NCI-H524 treated with DMSO at 0.1 percent for 48 hours (cell line): ENCODE measurements at regions not wholly inside any gene's neighbourhood (a gene's known extent, or its start where the extent isn't known, plus 50 kb on each side); places are given as distances from the start of the nearest gene placed in this dataset.

Source experiments
- DNase-seq: peaks from one replicate; lab custom pipeline; 2025; lab: John Stamatoyannopoulos, UW

- no peak for DNase-seq
These were observed 115.7 kb upstream of the P2RY1 start for GRCh38 chr3:152719264-152719663.

DNA sequence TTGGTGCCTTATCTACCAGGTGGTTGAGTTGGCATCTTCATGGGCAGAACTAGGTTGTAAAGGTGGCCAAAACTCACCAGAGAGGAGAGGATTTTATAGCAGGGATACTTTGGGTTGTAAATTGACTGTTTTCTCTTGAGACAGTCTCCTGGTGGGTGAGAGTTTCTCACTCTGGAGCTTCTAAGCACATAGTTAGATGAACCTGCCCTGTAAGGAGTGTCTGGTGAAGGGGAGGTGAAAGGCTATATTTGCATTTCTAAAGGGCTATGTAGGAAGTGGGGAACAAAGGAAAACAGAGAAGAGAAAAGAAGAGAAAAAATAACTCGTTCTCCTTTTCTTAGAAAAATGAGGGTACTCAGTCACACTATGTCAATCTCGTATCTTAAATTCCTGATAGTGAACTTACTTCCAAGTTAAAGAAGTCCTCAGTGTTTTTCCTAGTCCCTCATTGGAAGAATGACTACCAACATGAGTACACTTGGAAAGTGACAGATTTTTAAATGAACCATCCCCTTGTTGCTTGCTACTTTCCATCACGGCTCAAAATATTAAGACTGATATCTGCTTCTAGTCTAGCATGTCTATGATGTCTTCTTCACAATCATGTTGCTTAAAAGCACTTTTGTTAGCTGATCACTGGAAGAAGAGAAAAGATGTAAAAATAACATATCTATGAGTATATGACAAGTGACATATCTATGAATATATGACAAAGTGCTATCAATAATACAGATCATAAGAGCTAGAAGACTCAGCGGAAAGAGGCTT lies 113.8 kb upstream of the P2RY1 start:
- no peak for DNase-seq

DNA sequence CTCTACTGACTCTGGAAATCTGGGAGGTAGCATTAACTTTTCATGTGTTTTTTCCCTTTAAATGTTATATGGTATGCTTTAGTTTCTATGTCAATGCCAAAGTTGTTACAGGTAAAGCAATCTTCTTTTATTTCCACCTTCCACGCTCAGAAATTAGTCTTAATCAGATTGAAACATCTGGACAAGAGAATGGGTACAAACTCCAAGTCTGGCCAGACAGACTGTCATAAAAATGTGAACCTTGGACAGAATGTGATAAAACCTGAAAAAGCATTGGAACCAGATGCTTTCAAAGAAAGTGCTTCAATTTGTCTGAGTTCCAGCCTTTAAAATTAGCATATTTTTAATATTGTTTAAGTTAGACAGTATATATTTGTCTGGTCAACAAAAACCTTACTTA lies 110.7 kb upstream of the P2RY1 start:
- no peak for DNase-seq

DNA sequence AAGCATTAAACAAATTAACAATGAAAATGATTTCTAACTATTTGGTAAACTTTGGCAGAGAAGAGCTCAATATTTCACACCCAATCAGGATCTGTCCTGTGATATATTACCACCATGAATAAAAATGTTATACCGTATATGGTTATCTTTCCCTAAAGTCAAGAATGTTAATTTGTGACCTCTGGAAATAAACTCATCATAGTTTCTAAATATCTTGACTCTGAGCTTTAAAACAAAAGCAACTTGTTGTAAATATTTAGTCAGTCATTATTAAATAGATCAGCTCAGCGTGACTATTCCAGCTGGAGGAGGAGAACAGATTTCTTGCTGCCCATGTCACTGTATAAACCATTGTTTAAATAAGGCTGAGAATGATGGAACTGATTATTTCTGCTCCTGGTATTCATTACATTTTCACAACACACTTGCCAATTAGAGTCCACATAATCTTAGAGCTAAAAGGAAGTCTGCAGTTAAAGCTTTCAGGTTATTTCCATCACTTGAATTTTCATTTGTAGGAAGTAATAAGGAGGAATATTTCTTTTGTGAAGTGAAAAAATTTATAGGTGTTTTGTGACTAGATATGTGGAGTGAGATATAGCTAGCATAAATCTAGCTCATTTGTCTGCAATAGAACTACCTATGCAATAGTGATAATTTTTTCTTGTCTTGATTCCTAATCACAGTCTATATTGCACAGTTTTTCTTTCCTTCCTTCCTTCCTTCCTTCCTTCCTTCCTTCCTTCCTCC lies 106.5 kb upstream of the P2RY1 start:
- DNase-seq = no peak

DNA sequence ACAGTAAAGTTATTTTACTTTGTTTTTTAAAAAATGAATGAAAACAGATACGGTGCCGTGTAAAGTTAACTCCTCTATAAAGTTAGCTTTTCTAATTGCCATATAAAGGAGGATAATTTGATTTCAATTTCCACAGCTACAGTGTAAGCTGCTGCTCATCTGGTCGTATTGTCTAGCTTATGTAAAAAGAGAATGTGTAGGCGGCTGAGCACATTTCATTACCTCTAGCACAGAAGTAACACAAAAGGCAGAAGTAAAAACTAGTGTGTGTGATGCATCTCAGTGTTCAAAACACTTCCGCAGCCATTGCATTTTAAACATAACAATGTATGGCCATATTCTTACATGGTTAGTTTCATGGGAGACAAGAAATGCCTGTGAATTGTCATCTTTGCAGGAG lies 105.0 kb upstream of the P2RY1 start:
- DNase-seq = no peak

- DNase-seq = no peak
These were observed 103.4 kb upstream of the P2RY1 start for GRCh38 chr3:152731511-152731910.

DNA sequence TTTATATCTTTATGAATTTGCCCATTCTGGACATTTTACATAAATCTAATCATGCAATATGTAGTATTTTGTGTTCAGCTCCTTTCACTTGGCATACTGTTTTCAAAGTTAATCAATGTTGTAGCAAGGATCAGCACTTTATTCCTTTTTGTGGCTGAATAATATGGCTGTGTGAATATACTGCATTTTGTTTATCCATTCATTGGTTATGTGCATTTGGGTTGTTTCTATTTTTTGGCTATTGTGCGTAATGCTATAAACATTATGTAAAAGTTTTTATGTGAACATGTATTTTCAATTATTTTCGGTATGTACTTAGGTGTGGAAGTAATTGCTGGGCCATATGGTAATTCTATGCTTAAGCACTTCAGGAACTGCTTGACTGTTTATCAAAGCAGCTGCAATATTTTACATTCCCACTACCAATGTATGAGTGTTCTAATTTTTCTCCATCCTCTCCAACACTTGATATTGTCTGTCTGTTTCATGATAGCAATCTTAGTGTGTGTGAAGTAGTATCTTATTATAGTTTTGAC lies 101.3 kb upstream of the P2RY1 start:
- no peak for DNase-seq

DNA sequence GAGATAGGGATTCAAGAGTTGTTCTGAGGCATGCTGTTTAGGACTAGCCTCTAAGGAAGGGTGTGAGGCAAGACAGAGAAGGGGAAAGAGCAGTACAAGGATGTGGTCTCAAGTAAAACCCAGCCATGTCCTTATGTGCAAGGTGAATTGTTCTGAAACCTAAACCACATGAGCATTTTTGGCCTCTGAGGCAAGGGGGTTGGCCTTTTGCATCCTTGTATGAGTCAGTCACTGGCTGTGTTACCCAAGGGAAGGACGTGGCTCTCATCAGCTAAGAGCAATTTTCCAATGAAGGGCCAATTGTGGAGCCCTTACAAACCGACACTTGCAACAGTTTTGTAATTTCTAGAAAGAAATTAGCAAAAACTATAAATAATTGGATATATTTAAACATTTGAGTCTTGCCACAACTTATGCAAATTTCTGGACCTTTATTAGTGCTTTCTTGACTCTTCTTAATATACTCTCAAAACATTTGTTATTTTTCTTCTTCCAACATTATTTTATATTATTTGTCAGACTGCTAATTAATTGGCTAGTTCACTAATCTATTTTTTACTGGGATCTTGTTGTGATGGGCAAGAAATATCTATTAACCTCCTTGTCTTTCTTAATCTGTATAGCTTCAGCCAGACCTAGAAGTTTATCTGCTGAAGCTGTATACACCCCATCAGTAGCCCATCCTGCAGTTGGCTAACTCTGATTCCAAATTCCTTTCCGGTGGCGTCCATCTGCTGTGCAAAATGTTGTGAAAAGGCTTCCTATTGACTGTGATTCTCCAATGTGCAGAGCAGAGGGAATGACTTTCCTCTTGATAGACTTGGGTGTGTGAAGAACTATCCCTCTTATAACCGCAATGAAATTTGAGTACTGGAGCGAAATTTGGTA lies 97.7 kb upstream of the P2RY1 start:
- no peak for DNase-seq

- DNase-seq = no peak
These were observed 96.3 kb upstream of the P2RY1 start for GRCh38 chr3:152738656-152739055.

- no peak for DNase-seq
These were observed 92.3 kb upstream of the P2RY1 start for GRCh38 chr3:152742368-152743347.

DNA sequence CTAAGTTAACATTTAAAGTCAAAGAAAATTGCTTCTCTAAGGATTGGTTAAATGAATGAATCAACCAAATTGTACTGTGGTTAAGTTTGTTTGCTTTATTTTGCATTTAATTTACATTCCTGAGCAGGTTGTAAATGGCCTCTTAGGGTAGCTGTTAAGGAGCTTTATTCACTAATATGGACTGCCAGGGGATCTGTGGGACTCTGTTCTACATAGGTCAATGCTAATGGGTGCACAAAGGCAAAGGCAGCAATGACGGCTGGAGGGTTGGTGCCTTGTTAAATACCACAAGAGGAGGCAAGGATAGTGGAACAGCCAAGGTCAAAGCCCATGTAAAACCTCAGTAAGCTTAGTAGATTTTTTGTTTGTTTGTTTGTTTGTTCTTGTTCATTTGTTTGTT lies 89.3 kb upstream of the P2RY1 start:
- DNase-seq = no peak

DNA sequence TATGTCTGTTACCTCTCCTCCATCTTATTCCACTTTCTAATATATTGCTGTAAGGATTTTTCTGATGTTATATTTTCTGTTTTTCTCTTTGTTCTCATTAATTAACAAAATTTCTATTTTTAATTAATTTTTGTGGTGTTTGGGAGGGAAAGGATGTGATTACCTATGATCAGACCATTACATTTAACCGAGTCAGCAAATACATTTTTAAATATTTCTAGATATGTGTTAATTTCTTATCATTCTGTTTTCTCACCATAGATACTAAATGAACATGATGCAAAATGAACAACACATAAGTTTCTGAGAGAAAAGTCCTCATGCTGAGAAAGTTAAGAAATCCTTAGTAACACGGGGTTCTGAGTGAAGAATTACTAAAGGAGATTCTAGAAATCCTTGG lies 80.6 kb upstream of the P2RY1 start:
- DNase-seq = no peak

DNA sequence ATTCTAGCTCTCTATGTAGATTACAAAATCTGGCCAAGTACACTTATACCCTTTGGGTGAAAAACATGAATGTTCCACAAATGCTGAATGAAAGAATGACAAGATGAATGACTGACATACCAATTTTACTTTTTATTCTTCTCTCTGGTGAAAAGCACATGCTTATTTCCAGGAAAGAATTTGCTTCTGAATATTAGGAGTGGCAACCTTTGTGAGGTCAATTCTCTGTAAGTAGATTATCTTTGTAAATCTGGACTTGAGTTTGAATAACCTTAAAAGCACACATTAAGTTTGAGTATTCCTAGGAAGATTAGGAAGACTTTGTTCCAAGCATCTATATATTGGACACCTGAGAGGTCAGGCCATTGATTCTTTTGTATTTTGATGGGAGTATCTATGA lies 78.1 kb upstream of the P2RY1 start:
- DNase-seq = no peak

GRCh38 chr3:152760024-152760563 lies 74.8 kb upstream of the P2RY1 start:
- DNase-seq = no peak

- DNase-seq = no peak
These were observed 74.3 kb upstream of the P2RY1 start for GRCh38 chr3:152760591-152760990.

DNA sequence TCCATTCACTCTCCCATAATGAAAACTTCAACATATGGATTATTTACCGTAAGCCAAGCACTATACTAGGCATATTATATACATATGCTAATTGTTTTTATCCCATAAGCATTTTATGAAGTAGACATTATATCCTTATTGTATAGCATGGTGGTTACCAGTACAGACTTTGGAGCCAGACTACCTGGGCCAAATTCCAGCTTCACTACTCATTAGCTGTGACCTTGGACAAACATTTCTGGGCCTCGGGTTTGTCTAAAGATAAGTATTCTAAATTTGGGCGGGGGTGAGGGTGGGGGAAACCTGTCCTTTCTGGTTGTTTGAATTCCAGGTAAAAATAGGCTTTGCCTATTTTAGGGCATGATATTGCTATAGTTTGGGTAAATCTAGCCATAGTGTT lies 66.5 kb upstream of the P2RY1 start:
- no peak for DNase-seq

GRCh38 chr3:152769523-152769922 lies 65.4 kb upstream of the P2RY1 start:
- DNase-seq = no peak

DNA sequence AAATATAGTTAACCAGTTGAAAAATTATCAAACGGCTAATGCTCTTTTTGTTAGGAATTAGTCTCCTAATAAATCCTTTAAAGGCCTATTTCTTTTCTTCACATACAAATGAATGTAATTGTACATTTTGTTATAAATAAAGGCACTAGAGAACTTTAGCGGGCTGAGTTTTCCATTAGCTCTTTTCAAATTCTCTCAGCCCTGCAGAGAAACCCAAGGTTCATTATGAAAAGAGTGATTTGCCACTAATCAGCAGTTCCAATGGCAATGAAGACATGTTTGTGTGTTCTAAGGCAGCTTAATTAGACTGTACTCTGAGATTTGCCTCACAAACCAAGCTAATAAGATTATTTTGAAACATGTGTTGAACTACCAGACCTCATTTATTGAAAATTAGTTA lies 64.6 kb upstream of the P2RY1 start:
- DNase-seq = no peak

DNA sequence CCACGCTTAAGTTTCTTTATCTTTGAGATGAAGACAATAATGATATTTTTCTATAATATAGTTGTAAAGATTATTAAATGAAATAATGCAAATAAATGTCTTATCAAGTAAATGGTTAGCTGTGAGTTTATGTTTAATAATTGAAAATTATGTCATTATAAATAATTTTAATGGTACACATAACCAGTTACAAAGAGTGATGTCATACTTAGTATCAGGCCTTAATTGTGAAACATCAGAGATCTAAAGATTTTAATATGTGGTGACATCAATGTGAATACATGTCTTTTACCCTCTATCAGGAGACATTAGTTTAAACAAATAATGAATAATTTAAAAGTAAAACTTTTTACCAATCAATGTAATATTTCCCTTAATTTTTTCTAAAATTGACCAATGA lies 63.8 kb upstream of the P2RY1 start:
- no peak for DNase-seq

- no peak for DNase-seq
These were observed 62.2 kb upstream of the P2RY1 start for GRCh38 chr3:152772674-152773225.

DNA sequence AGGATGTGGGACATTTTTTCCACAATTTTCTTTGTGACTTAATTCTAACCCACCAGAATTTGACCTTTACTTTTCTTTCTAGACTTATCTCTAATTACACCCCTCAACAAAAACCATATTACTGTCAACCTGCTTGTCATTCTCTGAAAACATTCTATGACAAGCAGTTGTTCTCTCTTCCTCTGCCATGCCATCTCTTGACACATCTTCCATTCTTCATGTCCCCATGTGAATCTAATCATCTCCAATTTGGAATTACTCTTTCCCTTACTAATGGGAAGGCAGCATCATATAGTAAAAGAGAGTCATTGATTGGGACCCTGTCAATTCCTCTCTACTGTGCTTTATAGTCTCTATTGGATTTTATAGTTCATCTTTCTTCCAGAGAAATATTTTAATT lies 61.3 kb upstream of the P2RY1 start:
- no peak for DNase-seq
